Fibroblast of villous mesenchyme (primary cell): ENCODE measurements at regions not wholly inside any gene's neighbourhood (a gene's known extent, or its start where the extent isn't known, plus 50 kb on each side); places are given as distances from the start of the nearest gene placed in this dataset.
A peak's percentile ranks its signal among the peaks of the same experiment; 100 is the strongest.

Experiments used
- DNase-seq: peaks from one replicate; pipeline ENCODE4 v3.0.0-alpha.2; 2010; ENCODE audit warnings: low read depth
- H3K4me3 ChIP-seq: 2 replicates; pipeline ENCODE4 v1.5.1; 2011; ENCODE audit warnings: low read depth, mild to moderate bottlenecking, low read length
- CTCF ChIP-seq: IDR thresholded peaks from 2 replicates; pipeline ENCODE4 v1.5.1; 2012; ENCODE audit warnings: low read depth, mild to moderate bottlenecking, low read length; ENCODE audit not compliant: insufficient read depth

GRCh38 chr7:81549484-81550016, 220.3 kb downstream of the HGF start:
- no peak overlapping the region for H3K4me3 ChIP-seq
- no peak for DNase-seq
- TF ChIP-seq CTCF: no peak

GRCh38 chr7:81534996-81535395, 234.9 kb downstream of the HGF start:
- DNase-seq: no peak
- no peak for TF ChIP-seq CTCF
- no peak overlapping the region for H3K4me3 ChIP-seq

- no peak for DNase-seq
- H3K4me3 ChIP-seq: no peak overlapping the region
- no peak for TF ChIP-seq CTCF
Observed at GRCh38 chr7:81534446-81534845, 235.4 kb downstream of the HGF start.

DNA sequence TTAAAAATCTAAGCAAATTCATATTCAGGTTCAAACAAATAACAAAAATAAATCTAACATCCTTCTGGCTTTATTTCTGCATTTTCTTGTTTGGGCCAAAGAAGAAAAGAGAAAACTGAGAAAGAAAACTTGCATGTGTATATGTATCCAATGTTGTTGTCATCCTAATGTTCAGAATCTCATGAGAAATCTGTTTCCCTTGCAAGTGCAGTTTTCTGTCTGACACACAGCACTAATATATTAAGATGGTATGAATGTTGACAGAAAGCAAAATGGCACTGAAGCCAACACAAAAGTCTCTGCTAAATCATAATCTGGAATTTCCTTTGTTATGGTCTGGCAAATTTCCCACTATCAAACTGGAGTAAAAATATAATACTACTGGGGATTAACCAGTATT, 235.9 kb downstream of the HGF start:
- H3K4me3 ChIP-seq: no peak overlapping the region
- no peak for DNase-seq
- no peak for TF ChIP-seq CTCF

DNA sequence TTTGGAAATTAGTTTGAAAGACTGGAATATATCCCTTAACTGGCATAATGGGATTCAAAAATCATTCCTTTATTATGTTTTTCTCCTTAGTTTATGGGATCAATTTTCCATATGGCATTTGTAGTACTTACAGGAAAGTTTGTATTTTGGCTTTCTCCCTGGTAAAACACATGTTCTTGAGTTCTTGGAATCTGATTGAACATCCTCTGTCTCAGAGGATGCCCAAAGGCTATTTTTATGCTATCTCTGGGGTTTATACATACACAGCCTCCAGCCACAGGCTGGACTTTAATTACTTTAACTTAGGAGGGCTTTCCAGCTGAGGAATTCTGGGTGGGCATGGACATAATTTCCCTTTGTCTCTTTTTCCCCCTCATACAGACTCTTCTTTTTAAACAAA, 236.4 kb downstream of the HGF start:
- no peak for TF ChIP-seq CTCF
- H3K4me3 ChIP-seq: no peak overlapping the region
- DNase-seq: peak; percentile 5

- no peak for TF ChIP-seq CTCF
- no peak for DNase-seq
- H3K4me3 ChIP-seq: no peak overlapping the region
Observed at GRCh38 chr7:81529785-81530184, 240.1 kb downstream of the HGF start.

DNA sequence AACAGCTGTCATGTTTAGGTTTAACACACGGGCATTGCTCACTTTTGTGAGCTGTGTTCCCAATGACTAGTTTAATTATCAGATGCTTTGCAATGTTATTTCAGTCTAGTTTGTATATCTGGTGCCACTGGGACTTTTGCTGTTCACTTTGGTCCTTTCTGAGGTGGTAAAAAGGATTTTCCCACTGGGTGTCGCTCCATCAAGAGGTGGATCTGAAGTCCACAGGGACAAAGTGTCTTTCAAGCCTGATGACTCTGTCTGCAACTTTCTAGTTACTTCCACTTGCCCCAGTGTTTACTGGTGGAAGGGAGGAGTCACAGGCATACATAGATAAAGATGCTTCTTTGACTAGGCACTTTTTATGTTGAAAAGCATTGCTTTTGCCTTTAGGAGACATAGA, 242.2 kb downstream of the HGF start:
- no peak for TF ChIP-seq CTCF
- H3K4me3 ChIP-seq: no peak overlapping the region
- DNase-seq: no peak
